KMS-11 (cell line): ENCODE measurements at regions not wholly inside any gene's neighbourhood (a gene's known extent, or its start where the extent isn't known, plus 50 kb on each side); places are given as distances from the start of the nearest gene placed in this dataset.

Experiments
- H2AFZ ChIP-seq: fragments of 200-600 bp; sonication (generic); 2 replicates; pipeline ENCODE4 v1.6.1; 2016; ENCODE audit warnings: antibody characterized with exemption, mixed run types, low read depth
- H3K27ac ChIP-seq: fragments of 200-600 bp; sonication (generic); 2 replicates; pipeline ENCODE4 v1.6.1; 2016; ENCODE audit warnings: mild to moderate bottlenecking, mixed run types
- H3K27me3 ChIP-seq: fragments of 200-600 bp; sonication (generic); 2 replicates; pipeline ENCODE4 v1.6.1; 2017; ENCODE audit warnings: mild to moderate bottlenecking, low read depth, mixed run types, moderate library complexity; ENCODE audit not compliant: insufficient read depth
- H3K36me3 ChIP-seq: fragments of 200-600 bp; sonication (generic); 2 replicates; pipeline ENCODE4 v1.6.1; 2017; ENCODE audit warnings: mild to moderate bottlenecking, mixed run types; ENCODE audit not compliant: insufficient read depth
- H3K4me1 ChIP-seq: fragments of 200-600 bp; sonication (generic); 2 replicates; pipeline ENCODE4 v1.6.1; 2016; ENCODE audit warnings: mild to moderate bottlenecking, low read depth, mixed run types; ENCODE audit not compliant: poor library complexity, severe bottlenecking
- H3K4me2 ChIP-seq: fragments of 200-600 bp; sonication (generic); 2 replicates; pipeline ENCODE4 v1.7.0; 2016; ENCODE audit warnings: mild to moderate bottlenecking, mixed run types
- H3K4me3 ChIP-seq: fragments of 200-600 bp; sonication (generic); IDR thresholded peaks from 2 replicates; pipeline ENCODE4 v1.6.1; 2017; ENCODE audit warnings: low read depth, low read length, mixed read lengths; ENCODE audit not compliant: insufficient read depth
- H3K79me2 ChIP-seq: fragments of 200-600 bp; sonication (generic); 2 replicates; pipeline ENCODE4 v1.6.1; 2016; ENCODE audit warnings: low read depth, mixed run types; ENCODE audit not compliant: insufficient read depth
- H3K9ac ChIP-seq: fragments of 200-600 bp; sonication (generic); 2 replicates; pipeline ENCODE4 v1.6.1; 2016; ENCODE audit warnings: mild to moderate bottlenecking, mixed run types
- H4K20me1 ChIP-seq: fragments of 200-600 bp; sonication (generic); 2 replicates; pipeline ENCODE4 v1.6.1; 2016; ENCODE audit warnings: mild to moderate bottlenecking, mixed run types; ENCODE audit not compliant: insufficient read depth
- TF ChIP-seq, protein P1 (sequence below): fragments of 200-600 bp; sonication (generic); conservative IDR thresholded peaks from 2 replicates; pipeline ENCODE4 v1.6.1; 2017; ENCODE audit warnings: low read depth, mild to moderate bottlenecking, antibody characterized with exemption, low read length, moderate library complexity, mixed read lengths

DNA sequence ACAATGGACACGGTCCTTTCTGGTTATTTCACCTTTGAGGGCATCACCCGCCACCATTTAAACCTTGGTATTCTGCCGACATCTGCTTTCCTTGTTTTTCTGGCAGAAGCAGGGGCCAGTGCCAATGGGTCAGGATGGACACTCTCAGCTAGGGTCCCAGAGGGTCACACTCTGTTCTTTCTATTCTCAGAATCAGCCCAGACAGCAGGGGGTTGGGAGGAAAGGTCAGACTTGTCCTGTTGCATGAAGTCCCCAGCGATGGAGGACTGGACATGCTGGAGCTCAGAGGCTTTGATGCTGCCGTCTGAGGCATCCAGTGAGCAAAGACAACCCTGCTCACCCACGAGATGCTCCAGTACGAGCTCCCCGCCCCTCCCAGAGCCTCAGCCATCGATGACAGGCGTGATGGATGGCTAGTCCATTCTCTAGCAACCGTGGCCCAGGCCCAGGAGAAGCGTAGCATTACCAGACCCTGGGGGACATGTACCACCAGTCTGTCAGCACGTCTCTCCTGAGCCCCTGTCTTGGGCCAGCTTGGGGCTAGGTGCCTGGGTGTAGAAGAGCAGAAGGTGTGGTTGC, 62.0 kb downstream of the FOXL1 start:
- Histone ChIP-seq H3K36me3 (no peaks in the 10 kb centered on the region), H4K20me1 (no peaks in the 10 kb centered on the region), H3K4me3 (no peak overlapping the region), H3K27ac (no peak overlapping the region), H3K79me2 (no peaks in the 10 kb centered on the region), H3K9ac (no peak overlapping the region), H3K27me3 (peaks cover 6% of the 10 kb centered on the region; the same call in 1 of the 2 replicates), H2AFZ (no peak overlapping the region), H3K4me1 (no peaks in the 10 kb centered on the region), H3K4me2 (no peak overlapping the region)
- TF ChIP-seq, protein P1, sequence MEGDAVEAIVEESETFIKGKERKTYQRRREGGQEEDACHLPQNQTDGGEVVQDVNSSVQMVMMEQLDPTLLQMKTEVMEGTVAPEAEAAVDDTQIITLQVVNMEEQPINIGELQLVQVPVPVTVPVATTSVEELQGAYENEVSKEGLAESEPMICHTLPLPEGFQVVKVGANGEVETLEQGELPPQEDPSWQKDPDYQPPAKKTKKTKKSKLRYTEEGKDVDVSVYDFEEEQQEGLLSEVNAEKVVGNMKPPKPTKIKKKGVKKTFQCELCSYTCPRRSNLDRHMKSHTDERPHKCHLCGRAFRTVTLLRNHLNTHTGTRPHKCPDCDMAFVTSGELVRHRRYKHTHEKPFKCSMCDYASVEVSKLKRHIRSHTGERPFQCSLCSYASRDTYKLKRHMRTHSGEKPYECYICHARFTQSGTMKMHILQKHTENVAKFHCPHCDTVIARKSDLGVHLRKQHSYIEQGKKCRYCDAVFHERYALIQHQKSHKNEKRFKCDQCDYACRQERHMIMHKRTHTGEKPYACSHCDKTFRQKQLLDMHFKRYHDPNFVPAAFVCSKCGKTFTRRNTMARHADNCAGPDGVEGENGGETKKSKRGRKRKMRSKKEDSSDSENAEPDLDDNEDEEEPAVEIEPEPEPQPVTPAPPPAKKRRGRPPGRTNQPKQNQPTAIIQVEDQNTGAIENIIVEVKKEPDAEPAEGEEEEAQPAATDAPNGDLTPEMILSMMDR = no peak

DNA sequence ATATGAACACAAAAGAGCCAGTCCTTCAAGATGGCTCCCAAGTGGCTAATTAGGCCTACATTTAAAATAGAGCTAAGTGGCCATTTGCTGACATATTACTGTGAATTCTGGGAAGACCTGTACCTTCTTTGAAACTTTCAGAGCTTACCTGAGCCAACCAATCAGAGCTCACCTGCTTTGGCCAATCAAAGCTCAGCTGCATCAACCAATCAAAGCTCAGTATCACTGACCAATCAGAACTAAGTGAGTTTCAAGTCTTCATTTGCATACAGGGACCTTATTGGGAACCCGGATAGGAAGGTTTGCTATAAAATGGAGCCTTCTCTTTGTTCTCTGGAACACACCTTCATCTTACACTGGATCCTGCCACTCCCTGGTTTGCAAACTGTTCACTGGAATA, 63.7 kb downstream of the FOXL1 start:
- no peak overlapping the region for H2AFZ ChIP-seq

DNA sequence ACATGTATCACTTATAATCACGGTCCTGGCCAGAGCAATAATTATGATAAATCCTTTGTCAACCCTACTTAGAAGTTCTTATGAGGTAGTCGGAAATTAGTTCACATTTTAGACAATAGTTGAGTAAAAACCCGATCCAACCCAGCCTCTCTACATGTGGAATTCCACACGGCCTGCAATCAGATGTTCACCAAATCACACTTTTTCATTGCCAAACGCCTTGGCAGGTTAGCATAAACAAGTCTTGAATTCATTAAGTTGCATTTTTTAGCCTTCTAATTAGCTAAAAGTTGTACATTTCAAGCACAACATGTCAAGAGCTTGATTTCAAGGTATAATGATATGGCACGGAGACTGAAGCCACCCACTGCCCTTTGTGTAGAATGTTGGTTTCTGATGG, 65.3 kb downstream of the FOXL1 start:
- Histone ChIP-seq H3K4me2 (no peak overlapping the region), H4K20me1 (no peaks in the 10 kb centered on the region), H3K4me1 (no peaks in the 10 kb centered on the region), H2AFZ (no peak overlapping the region), H3K36me3 (no peaks in the 10 kb centered on the region), H3K27ac (no peak overlapping the region), H3K9ac (no peak overlapping the region), H3K4me3 (no peak overlapping the region), H3K79me2 (no peaks in the 10 kb centered on the region), H3K27me3 (peaks cover 9% of the 10 kb centered on the region; the same call in 1 of the 2 replicates)
- TF ChIP-seq, protein P1 = no peak

More for the DNA sequence above, 63.7 kb downstream of the FOXL1 start:
- no peaks in the 10 kb centered on the region for H3K4me1 ChIP-seq
- H3K27ac ChIP-seq = no peak overlapping the region
- H3K4me2 ChIP-seq = no peak overlapping the region
- no peak overlapping the region for H3K9ac ChIP-seq
- no peaks in the 10 kb centered on the region for H3K36me3 ChIP-seq
- TF ChIP-seq, protein P1 = no peak
- no peak overlapping the region for H3K4me3 ChIP-seq
- H3K27me3 ChIP-seq = peaks cover 9% of the 10 kb centered on the region; the same call in 1 of the 2 replicates
- H4K20me1 ChIP-seq = no peaks in the 10 kb centered on the region
- H3K79me2 ChIP-seq = no peaks in the 10 kb centered on the region

DNA sequence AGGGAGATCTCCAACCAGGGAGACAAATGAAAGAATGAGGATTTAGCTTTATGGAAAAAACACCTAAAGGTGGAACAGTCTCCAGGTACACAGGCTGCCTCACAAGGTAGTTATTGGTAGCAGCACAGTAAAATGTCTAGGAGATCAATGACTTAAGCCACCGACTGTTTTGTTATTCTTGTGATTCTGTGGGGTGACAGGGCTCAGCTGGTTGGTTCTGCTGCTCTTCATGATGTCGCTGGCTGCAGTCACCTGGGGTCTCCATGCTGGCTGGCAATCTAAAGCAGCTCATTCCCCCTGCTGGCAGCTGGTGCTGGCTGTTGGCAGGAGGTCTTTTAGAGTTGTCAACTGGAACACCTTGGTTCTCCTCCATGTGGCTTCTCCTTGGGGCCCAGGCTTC, 69.2 kb downstream of the FOXL1 start:
- Histone ChIP-seq H3K27me3 (peaks cover 9% of the 10 kb centered on the region; the same call in 1 of the 2 replicates), H3K4me3 (no peak overlapping the region), H3K27ac (no peak overlapping the region)

More for the DNA sequence above, 69.2 kb downstream of the FOXL1 start:
- Histone ChIP-seq H3K9ac (no peak overlapping the region), H3K4me1 (no peaks in the 10 kb centered on the region), H4K20me1 (no peaks in the 10 kb centered on the region), H3K36me3 (no peaks in the 10 kb centered on the region), H3K4me2 (no peak overlapping the region), H3K79me2 (no peaks in the 10 kb centered on the region), H2AFZ (no peak overlapping the region)
- TF ChIP-seq, protein P1 = no peak
